H9 (cell line): ENCODE measurements at regions not wholly inside any gene's neighbourhood (a gene's known extent, or its start where the extent isn't known, plus 50 kb on each side); places are given as distances from the start of the nearest gene placed in this dataset.

ENCODE experiments used
- DNase-seq: peaks from one replicate; pipeline ENCODE4 v3.0.0-alpha.2; 2017
- H2AFZ ChIP-seq: one replicate; pipeline ENCODE4 v1.6.1; 2013; ENCODE audit warnings: mild to moderate bottlenecking, low read length, control low read depth, moderate library complexity
- H2AK5ac ChIP-seq: 2 replicates; pipeline ENCODE4 v1.6.1; 2013; ENCODE audit warnings: low read length, control low read depth, mixed read lengths; ENCODE audit not compliant: insufficient read length
- H2BK120ac ChIP-seq: one replicate; pipeline ENCODE4 v1.6.1; 2013; ENCODE audit warnings: low read depth, mild to moderate bottlenecking, low read length, control low read depth, inconsistent platforms; ENCODE audit not compliant: poor library complexity, severe bottlenecking
- H2BK12ac ChIP-seq: 2 replicates; pipeline ENCODE4 v1.6.1; 2013; ENCODE audit warnings: low read length, control low read depth, mixed read lengths, low read depth; ENCODE audit not compliant: insufficient read length
- H2BK15ac ChIP-seq: 2 replicates; pipeline ENCODE4 v1.6.1; 2013; ENCODE audit warnings: low read depth, low read length, control low read depth
- H2BK20ac ChIP-seq: one replicate; pipeline ENCODE4 v1.6.1; 2013; ENCODE audit warnings: low read depth, mild to moderate bottlenecking, low read length, control low read depth, inconsistent platforms; ENCODE audit not compliant: poor library complexity, severe bottlenecking
- H2BK5ac ChIP-seq: 2 replicates; pipeline ENCODE4 v1.6.1; 2013; ENCODE audit warnings: low read length, control low read depth, mixed read lengths; ENCODE audit not compliant: insufficient read length
- H3K14ac ChIP-seq: 2 replicates; pipeline ENCODE4 v1.6.1; 2013; ENCODE audit warnings: low read length, control low read depth; ENCODE audit not compliant: insufficient read depth
- H3K18ac ChIP-seq: 2 replicates; pipeline ENCODE4 v1.6.1; 2013; ENCODE audit warnings: low read depth, mild to moderate bottlenecking, mixed read lengths, low read length, control low read depth; ENCODE audit not compliant: insufficient read length
- H3K23ac ChIP-seq: 2 replicates; pipeline ENCODE4 v1.6.1; 2013; ENCODE audit warnings: low read length, control low read depth, mixed read lengths, low read depth; ENCODE audit not compliant: insufficient read length
- H3K23me2 ChIP-seq: 2 replicates; pipeline ENCODE4 v1.6.1; 2013; ENCODE audit warnings: low read depth, mild to moderate bottlenecking, mixed read lengths, low read length, control low read depth; ENCODE audit not compliant: insufficient read length, poor library complexity, severe bottlenecking
- H3K27ac ChIP-seq: 2 replicates; pipeline ENCODE4 v1.5.1; 2013; ENCODE audit warnings: low read length, control low read depth, mixed read lengths, low read depth; ENCODE audit not compliant: insufficient read length
- H3K27me3 ChIP-seq: 2 replicates; pipeline ENCODE4 v1.6.1; 2013; ENCODE audit warnings: low read length, control low read depth, inconsistent platforms; ENCODE audit not compliant: insufficient read depth
- H3K4ac ChIP-seq: 2 replicates; pipeline ENCODE4 v1.6.1; 2013; ENCODE audit warnings: low read depth, mild to moderate bottlenecking, control low read depth, inconsistent platforms, low read length, moderate library complexity
- H3K4me1 ChIP-seq: 2 replicates; pipeline ENCODE4 v1.6.1; 2013; ENCODE audit warnings: low read length, control low read depth, inconsistent platforms; ENCODE audit not compliant: insufficient read depth
- H3K4me2 ChIP-seq: 2 replicates; pipeline ENCODE4 v1.6.1; 2013; ENCODE audit warnings: low read length, control low read depth, mixed read lengths; ENCODE audit not compliant: insufficient read length, insufficient read depth
- H3K56ac ChIP-seq: 2 replicates; pipeline ENCODE4 v1.6.1; 2013; ENCODE audit warnings: low read depth, mild to moderate bottlenecking, mixed read lengths, low read length, control low read depth; ENCODE audit not compliant: insufficient read length
- H3K79me1 ChIP-seq: 2 replicates; pipeline ENCODE4 v1.6.1; 2013; ENCODE audit warnings: low read depth, mild to moderate bottlenecking, moderate library complexity, low read length, control low read depth, inconsistent platforms; ENCODE audit not compliant: insufficient read depth, poor library complexity, severe bottlenecking
- H3K79me2 ChIP-seq: 2 replicates; pipeline ENCODE4 v1.6.1; 2013; ENCODE audit warnings: low read length, control low read depth, inconsistent platforms; ENCODE audit not compliant: insufficient read depth
- H3K9ac ChIP-seq: 2 replicates; pipeline ENCODE4 v1.6.1; 2013; ENCODE audit warnings: low read length, control low read depth, mixed read lengths; ENCODE audit not compliant: insufficient read length; ENCODE audit errors: extremely low read depth
- H3K9me3 ChIP-seq: one replicate; pipeline ENCODE4 v1.6.1; 2013; ENCODE audit warnings: low read depth, low read length, inconsistent platforms; ENCODE audit not compliant: control insufficient read depth
- H3T11ph ChIP-seq: one replicate; pipeline ENCODE4 v1.6.1; 2013; ENCODE audit warnings: mild to moderate bottlenecking, low read length, control low read depth, inconsistent platforms
- H4K20me1 ChIP-seq: one replicate; pipeline ENCODE4 v1.6.1; 2013; ENCODE audit not compliant: control insufficient read depth, insufficient read length, insufficient read depth
- H4K5ac ChIP-seq: 2 replicates; pipeline ENCODE4 v1.6.1; 2013; ENCODE audit warnings: low read depth, mild to moderate bottlenecking, mixed read lengths, low read length, control low read depth; ENCODE audit not compliant: insufficient read length
- H4K8ac ChIP-seq: replicated peaks from 2 replicates; pipeline ENCODE4 v1.6.1; 2013; ENCODE audit warnings: low read length, control low read depth, mixed read lengths, low read depth; ENCODE audit not compliant: insufficient read length
- H4K91ac ChIP-seq: 2 replicates; pipeline ENCODE4 v1.6.1; 2013; ENCODE audit warnings: low read depth, mild to moderate bottlenecking, moderate library complexity, mixed read lengths, low read length, control low read depth; ENCODE audit not compliant: insufficient read length
- H3K27ac Mint-ChIP-seq, 3 experiments: 2 replicates in 2 of 3; 3 replicates in 1 of 3; pipeline ENCODE4 v1.8.0; 2020 to 2021; ENCODE audit warnings: mixed read lengths in 3 of 3, mild to moderate bottlenecking in 1 of 3, moderate library complexity in 1 of 3
- H3K27me3 Mint-ChIP-seq: 2 replicates; pipeline ENCODE4 v1.8.0; 2021; ENCODE audit warnings: low read depth, mild to moderate bottlenecking, moderate library complexity, mixed read lengths
- H3K36me3 Mint-ChIP-seq, 3 experiments: 2 replicates in 2 of 3; 3 replicates in 1 of 3; pipeline ENCODE4 v1.8.0; 2020 to 2021; ENCODE audit warnings: low read depth in 3 of 3, mixed read lengths in 3 of 3; ENCODE audit not compliant: insufficient read depth in 1 of 3
- H3K4me1 Mint-ChIP-seq, 2 experiments: 2 replicates each; pipeline ENCODE4 v1.8.0; 2020; ENCODE audit warnings: mixed read lengths in 2 of 2
- H3K4me3 Mint-ChIP-seq, 2 experiments: 2 replicates in 1 of 2; 3 replicates in 1 of 2; pipeline ENCODE4 v1.8.0; 2020 to 2021; ENCODE audit warnings: mild to moderate bottlenecking in 2 of 2, mixed read lengths in 2 of 2, moderate library complexity in 1 of 2
- H3K9me3 Mint-ChIP-seq, 2 experiments: 2 replicates in 1 of 2; 3 replicates in 1 of 2; pipeline ENCODE4 v1.8.0; 2020; ENCODE audit warnings: mild to moderate bottlenecking in 2 of 2, mixed read lengths in 2 of 2, moderate library complexity in 1 of 2
- WGBS: extraction: QIAGEN DNeasy Blood & Tissue Kit; methylation state at CpG from one replicate; pipeline ENCODE4 v1.1.7; 2013; ENCODE audit warnings: missing lambda C conversion rate, low lambda C conversion rate, mixed read lengths; ENCODE audit not compliant: insufficient read length; ENCODE audit errors: extremely low coverage; 5-methylcytosine and 5-hydroxymethylcytosine counted together
- TF ChIP-seq, protein P1 (sequence below): fragments of 200-600 bp; sonication (generic); conservative IDR thresholded peaks from 3 replicates; pipeline ENCODE4 v1.8.0; 2021; ENCODE audit warnings: antibody characterized with exemption, mild to moderate bottlenecking

GRCh38 chr11:42773729-42774128, 538.1 kb upstream of the API5 start:
- no peak overlapping the region for H2BK5ac ChIP-seq
- no peak overlapping the region for H2BK20ac ChIP-seq
- TF ChIP-seq, protein P1, sequence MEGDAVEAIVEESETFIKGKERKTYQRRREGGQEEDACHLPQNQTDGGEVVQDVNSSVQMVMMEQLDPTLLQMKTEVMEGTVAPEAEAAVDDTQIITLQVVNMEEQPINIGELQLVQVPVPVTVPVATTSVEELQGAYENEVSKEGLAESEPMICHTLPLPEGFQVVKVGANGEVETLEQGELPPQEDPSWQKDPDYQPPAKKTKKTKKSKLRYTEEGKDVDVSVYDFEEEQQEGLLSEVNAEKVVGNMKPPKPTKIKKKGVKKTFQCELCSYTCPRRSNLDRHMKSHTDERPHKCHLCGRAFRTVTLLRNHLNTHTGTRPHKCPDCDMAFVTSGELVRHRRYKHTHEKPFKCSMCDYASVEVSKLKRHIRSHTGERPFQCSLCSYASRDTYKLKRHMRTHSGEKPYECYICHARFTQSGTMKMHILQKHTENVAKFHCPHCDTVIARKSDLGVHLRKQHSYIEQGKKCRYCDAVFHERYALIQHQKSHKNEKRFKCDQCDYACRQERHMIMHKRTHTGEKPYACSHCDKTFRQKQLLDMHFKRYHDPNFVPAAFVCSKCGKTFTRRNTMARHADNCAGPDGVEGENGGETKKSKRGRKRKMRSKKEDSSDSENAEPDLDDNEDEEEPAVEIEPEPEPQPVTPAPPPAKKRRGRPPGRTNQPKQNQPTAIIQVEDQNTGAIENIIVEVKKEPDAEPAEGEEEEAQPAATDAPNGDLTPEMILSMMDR = no peak
- no peak for DNase-seq
- no peak overlapping the region for H2BK15ac ChIP-seq
- H2AFZ ChIP-seq = no peak overlapping the region
- no peak overlapping the region for H4K5ac ChIP-seq
- H3K27me3 Mint-ChIP-seq = no peaks in the 10 kb centered on the region
- H3K4me2 ChIP-seq = no peak overlapping the region
- H3K14ac ChIP-seq = no peak overlapping the region
- H3K27ac ChIP-seq = no peak overlapping the region
- H3K9me3 Mint-ChIP-seq = no peaks in the 10 kb centered on the region; a peak in 2 of 5 replicates
- H3K23me2 ChIP-seq = no peaks in the 10 kb centered on the region
- H3K79me1 ChIP-seq = no peaks in the 10 kb centered on the region
- no peaks in the 10 kb centered on the region for H3K4me1 ChIP-seq
- H3K36me3 Mint-ChIP-seq = no peaks in the 10 kb centered on the region
- no peaks in the 10 kb centered on the region for H4K20me1 ChIP-seq
- H3K27ac Mint-ChIP-seq = no peak overlapping the region
- no peak overlapping the region for H3T11ph ChIP-seq
- no peak overlapping the region for H2BK12ac ChIP-seq
- no peak overlapping the region for H3K9ac ChIP-seq
- no peaks in the 10 kb centered on the region for H3K79me2 ChIP-seq
- no CpG with 5 or more reads among the region's 5 CpGs for WGBS
- no peak overlapping the region for H2BK120ac ChIP-seq
- no peaks in the 10 kb centered on the region for H3K9me3 ChIP-seq
- no peak overlapping the region for H4K91ac ChIP-seq
- no peak overlapping the region for H3K23ac ChIP-seq
- H3K4ac ChIP-seq = no peak overlapping the region
- no peak overlapping the region for H3K18ac ChIP-seq
- H3K56ac ChIP-seq = no peak overlapping the region
- no peak overlapping the region for H4K8ac ChIP-seq
- no peaks in the 10 kb centered on the region for H3K4me1 Mint-ChIP-seq
- no peak overlapping the region for H2AK5ac ChIP-seq
- H3K27me3 ChIP-seq = no peaks in the 10 kb centered on the region
- no peak overlapping the region for H3K4me3 Mint-ChIP-seq
